CD4-positive, alpha-beta T cell (primary cell): ENCODE measurements at regions not wholly inside any gene's neighbourhood (a gene's known extent, or its start where the extent isn't known, plus 50 kb on each side); places are given as distances from the start of the nearest gene placed in this dataset.

Source experiments
- ATAC-seq: fragments of 200-7000 bp; cut with Tn5 transposase; one replicate; pipeline ENCODE4 v1.10.0; 2022; ENCODE audit warnings: mild to moderate bottlenecking; ENCODE audit not compliant: poor library complexity
- CTCF ChIA-PET: fragments of 350-600 bp; sonication (Branson Sonifier 250); formaldehyde crosslinking; loops from one replicate; lab custom pipeline; 2021; ENCODE audit warnings: antibody characterized with exemption, inconsistent platforms; lab: Charles Lee
- POLR2A ChIA-PET: fragments of 350-600 bp; sonication (Branson Sonifier 250); formaldehyde crosslinking; loops from one replicate; lab custom pipeline; 2021; ENCODE audit warnings: antibody characterized with exemption, inconsistent platforms; lab: Charles Lee
- DNase-seq, 14 experiments: peaks; one replicate each; pipeline ENCODE4 v3.0.0-alpha.2; 2013 to 2020; ENCODE audit warnings: mixed read lengths in 2 of 14
- H3K27ac ChIP-seq, 2 donors: one replicate each; pipeline versions ENCODE4 v1.5.1 to v1.7.0; 2013; ENCODE audit warnings: low read length in 2 of 2, low read depth in 1 of 2, mild to moderate bottlenecking in 1 of 2
- H3K27me3 ChIP-seq, 2 experiments: 1 replicate in 1 of 2; 2 replicates in 1 of 2; pipeline versions ENCODE4 v1.6.1 to v1.7.0; 2013; ENCODE audit warnings: low read length in 2 of 2, control low read depth in 1 of 2, mild to moderate bottlenecking in 1 of 2, moderate library complexity in 1 of 2; ENCODE audit not compliant: insufficient read depth in 2 of 2, control insufficient read depth in 1 of 2
- H3K36me3 ChIP-seq: one replicate; pipeline ENCODE4 v1.6.1; 2013; ENCODE audit warnings: low read length, control low read depth; ENCODE audit not compliant: insufficient read depth
- H3K4me1 ChIP-seq: one replicate; pipeline ENCODE4 v1.6.1; 2013; ENCODE audit warnings: low read length, control low read depth; ENCODE audit not compliant: insufficient read depth
- H3K4me3 ChIP-seq: one replicate; pipeline ENCODE4 v1.5.1; 2013; ENCODE audit warnings: mild to moderate bottlenecking, low read length, moderate library complexity
- H3K9me3 ChIP-seq, 2 experiments: 1 replicate in 1 of 2; 2 replicates in 1 of 2; pipeline versions ENCODE4 v1.6.1 to v1.7.0; 2013; ENCODE audit warnings: low read length in 2 of 2, mild to moderate bottlenecking in 2 of 2, control low read depth in 1 of 2, moderate library complexity in 1 of 2; ENCODE audit not compliant: control insufficient read depth in 1 of 2, insufficient read depth in 1 of 2
- H3K27ac Mint-ChIP-seq: one replicate; pipeline ENCODE4 v1.8.0; 2020; ENCODE audit warnings: mixed read lengths
- H3K27me3 Mint-ChIP-seq: one replicate; pipeline ENCODE4 v1.8.0; 2021; ENCODE audit warnings: mixed read lengths
- H3K36me3 Mint-ChIP-seq: one replicate; pipeline ENCODE4 v1.8.0; 2021; ENCODE audit warnings: low read depth, mixed read lengths
- H3K4me1 Mint-ChIP-seq: one replicate; pipeline ENCODE4 v1.8.0; 2021; ENCODE audit warnings: low read depth, mixed read lengths
- H3K4me3 Mint-ChIP-seq: one replicate; pipeline ENCODE4 v1.8.0; 2020; ENCODE audit warnings: mild to moderate bottlenecking, mixed read lengths
- H3K9me3 Mint-ChIP-seq: one replicate; pipeline ENCODE4 v1.8.0; 2020; ENCODE audit warnings: mixed read lengths
- CTCF ChIP-seq: fragments of 200-600 bp; IDR thresholded peaks from one replicate; pipeline ENCODE4 v1.8.0; 2022; ENCODE audit warnings: antibody characterized with exemption, mild to moderate bottlenecking
- intact Hi-C, 2 experiments: fragments of 100-400 bp; cut with DNase I in 1 of 2; cut with micrococcal nuclease in 1 of 2; formaldehyde crosslinking; loops; one replicate each; pipeline versions ENCODE4 v1.15.1 to v1.9.0; 2023 to 2025; cut with DNase I, micrococcal nuclease

- no peak for TF ChIP-seq CTCF
- Mint-ChIP-seq H3K4me1 (no peaks in the 10 kb centered on the region), H3K4me3 (no peak overlapping the region), H3K27me3 (no peaks in the 10 kb centered on the region), H3K36me3 (no peaks in the 10 kb centered on the region), H3K27ac (no peak overlapping the region), H3K9me3 (peaks cover 6% of the 10 kb centered on the region)
- CTCF ChIA-PET = no interaction called here
- Histone ChIP-seq H3K9me3 (no peaks in the 10 kb centered on the region), H3K27ac (no peak overlapping the region), H3K36me3 (no peaks in the 10 kb centered on the region), H3K27me3 (no peaks in the 10 kb centered on the region), H3K4me3 (no peak overlapping the region), H3K4me1 (no peaks in the 10 kb centered on the region)
- POLR2A ChIA-PET = no interaction called here
- intact Hi-C loops = no loop called here
- DNase-seq (no peak), ATAC-seq (no peak)
These were observed 435.6 kb upstream of the REG3G start for GRCh38 chr2:78589871-78590270.

DNA sequence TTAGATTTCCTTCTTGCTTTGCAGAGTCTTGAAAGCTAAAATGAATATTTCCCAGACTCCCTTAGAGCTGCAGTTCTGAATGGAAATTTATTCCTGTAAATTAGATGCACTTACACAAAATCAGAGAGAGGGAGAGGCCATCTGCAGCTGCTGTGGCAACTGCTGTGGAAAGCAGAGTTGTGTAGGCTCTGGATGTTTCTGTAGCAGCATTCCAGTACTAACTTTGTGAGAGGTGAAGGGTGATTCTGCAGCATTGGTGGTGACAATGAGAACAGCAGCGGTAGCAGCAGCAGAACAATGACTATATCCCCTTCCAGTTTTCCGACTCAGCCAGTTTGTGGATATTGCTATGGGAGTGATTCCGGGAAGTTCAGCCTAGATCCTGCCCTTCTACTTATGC is 433.0 kb upstream of the REG3G start:
- Mint-ChIP-seq H3K4me1 (no peaks in the 10 kb centered on the region), H3K27ac (no peak overlapping the region), H3K36me3 (no peaks in the 10 kb centered on the region), H3K4me3 (no peak overlapping the region), H3K27me3 (no peaks in the 10 kb centered on the region), H3K9me3 (peaks cover 4% of the 10 kb centered on the region)
- peaks cover 0 to 6% of the 10 kb centered on the region in 2 experiments for H3K9me3 ChIP-seq
- H3K36me3 ChIP-seq = no peaks in the 10 kb centered on the region
- H3K4me3 ChIP-seq = no peak overlapping the region
- no peak overlapping the region for H3K27ac ChIP-seq
- H3K4me1 ChIP-seq = no peaks in the 10 kb centered on the region
- no peak for TF ChIP-seq CTCF
- H3K27me3 ChIP-seq = no peaks in the 10 kb centered on the region
- intact Hi-C loops = no loop called here
- ChIA-PET CTCF (no interaction called here), POLR2A (no interaction called here)
- no peak for ATAC-seq
- no peak for DNase-seq

- Histone ChIP-seq H3K4me3 (no peak overlapping the region), H3K27ac (no peak overlapping the region), H3K36me3 (no peaks in the 10 kb centered on the region), H3K27me3 (no peaks in the 10 kb centered on the region), H3K9me3 (peaks cover 6 to 9% of the 10 kb centered on the region in 2 experiments), H3K4me1 (no peaks in the 10 kb centered on the region)
- H3K27me3 Mint-ChIP-seq = no peaks in the 10 kb centered on the region
- H3K27ac Mint-ChIP-seq = no peak overlapping the region
- peaks cover 3% of the 10 kb centered on the region for H3K9me3 Mint-ChIP-seq
- ChIA-PET CTCF (no interaction called here), POLR2A (no interaction called here)
- no peaks in the 10 kb centered on the region for H3K36me3 Mint-ChIP-seq
- no peak for DNase-seq
- ATAC-seq = no peak
- no peak for TF ChIP-seq CTCF
- H3K4me3 Mint-ChIP-seq = no peak overlapping the region
- intact Hi-C loops = no loop called here
- H3K4me1 Mint-ChIP-seq = no peaks in the 10 kb centered on the region
These were observed 424.4 kb upstream of the REG3G start for GRCh38 chr2:78601113-78601512.
